HG03442 (cell line): ENCODE measurements at regions not wholly inside any gene's neighbourhood (a gene's known extent, or its start where the extent isn't known, plus 50 kb on each side); places are given as distances from the start of the nearest gene placed in this dataset.

Experiments
- ATAC-seq: cut with Tn5 transposase; IDR thresholded peaks from one replicate; pipeline ENCODE4 v1.9.1; 2021; ENCODE audit warnings: mild to moderate bottlenecking, moderate library complexity; ENCODE audit not compliant: unreplicated experiment

DNA sequence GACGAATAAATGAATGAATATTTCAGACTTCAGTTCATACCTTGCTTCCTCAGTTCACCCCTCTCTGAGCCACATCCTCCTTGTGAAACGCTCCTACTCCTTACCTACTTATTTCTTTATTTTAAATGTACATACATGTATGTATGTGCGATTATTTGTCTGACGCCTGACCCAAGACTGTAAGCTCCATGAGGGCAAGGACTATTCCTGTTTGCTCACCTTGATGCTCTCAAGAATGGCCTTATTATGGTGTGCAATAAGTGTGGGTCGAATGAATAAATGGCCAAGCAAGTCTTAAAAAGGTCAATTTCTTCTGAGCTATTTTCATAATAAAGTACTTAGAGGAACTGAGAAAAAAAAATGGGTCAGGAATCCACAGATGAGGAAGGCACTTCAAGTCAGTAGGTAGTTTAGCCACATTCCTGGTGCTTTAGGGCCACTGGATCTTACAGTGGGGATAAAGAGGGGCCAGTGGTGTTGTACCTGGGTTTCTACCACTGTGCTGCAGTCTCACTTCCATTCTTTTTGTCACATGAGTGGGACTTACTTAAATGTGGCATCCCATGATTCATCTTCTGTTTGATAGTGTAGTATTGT lies 74.7 kb downstream of the SDC1 start:
- ATAC-seq: no peak

DNA sequence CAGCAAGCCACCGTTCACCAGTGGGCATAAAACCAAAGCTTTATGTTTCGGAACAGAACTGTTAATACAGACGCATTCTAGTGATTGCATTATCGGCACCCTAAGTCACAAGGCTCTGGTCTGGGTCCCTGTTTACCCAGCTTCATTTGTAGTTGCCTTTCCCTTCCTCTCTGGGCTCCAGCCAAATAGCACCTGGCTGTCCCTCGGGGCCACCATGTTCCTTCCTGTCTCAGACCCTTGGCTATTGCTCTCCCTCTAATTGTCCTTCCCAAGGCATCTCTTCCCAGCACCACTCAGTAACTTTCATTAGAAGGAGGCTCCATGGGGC lies 75.3 kb downstream of the SDC1 start:
- no peak for ATAC-seq

- no peak for ATAC-seq
Observed at GRCh38 chr2:20148923-20149702, 75.8 kb downstream of the SDC1 start.

DNA sequence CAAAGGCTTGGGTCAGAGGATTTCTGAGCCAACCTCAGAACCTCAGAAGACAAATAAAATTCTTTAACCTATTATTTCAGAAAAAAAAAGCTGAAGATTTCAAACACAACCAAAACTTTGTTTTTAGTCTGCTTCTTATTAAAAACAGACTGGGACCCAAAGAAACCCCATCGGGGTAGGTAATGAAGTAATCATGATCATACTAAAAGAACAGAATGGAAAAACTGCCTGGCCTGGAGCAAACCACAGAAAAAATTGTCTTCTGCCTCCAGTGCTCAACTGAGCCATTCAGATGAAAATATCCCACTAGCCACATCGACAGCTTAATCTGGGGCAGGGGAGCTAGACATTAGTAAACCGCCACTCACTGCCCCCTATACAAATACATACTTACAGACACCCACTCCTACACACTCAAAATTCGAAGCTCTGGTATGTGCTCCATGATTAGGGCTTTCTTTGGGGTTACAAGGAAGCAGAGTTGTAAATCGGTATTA lies 76.5 kb downstream of the SDC1 start:
- ATAC-seq: no peak

- no peak for ATAC-seq
Observed at GRCh38 chr2:20147351-20147750, 77.6 kb downstream of the SDC1 start.

DNA sequence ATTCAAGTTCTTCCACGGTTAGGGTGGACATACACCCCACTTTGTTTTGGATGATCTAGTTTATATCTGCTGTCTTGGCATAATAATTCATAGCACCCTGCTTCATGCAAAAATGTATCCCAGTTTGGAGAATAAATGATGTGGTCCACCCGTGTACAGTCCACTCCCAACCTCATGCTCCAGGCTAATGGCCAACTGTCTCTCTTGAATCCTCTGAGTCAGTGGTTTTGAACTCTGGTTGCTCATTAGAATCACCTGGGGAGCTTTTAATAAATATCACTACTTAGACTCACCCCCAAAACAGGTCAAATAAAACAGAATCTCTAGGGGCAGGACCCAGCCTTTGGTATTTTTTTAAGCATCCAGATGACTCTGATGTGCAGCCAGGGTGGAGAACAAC lies 78.5 kb downstream of the SDC1 start:
- no peak for ATAC-seq

GRCh38 chr2:20145497-20146193 lies 79.3 kb downstream of the SDC1 start:
- peak; percentile 89 for ATAC-seq

DNA sequence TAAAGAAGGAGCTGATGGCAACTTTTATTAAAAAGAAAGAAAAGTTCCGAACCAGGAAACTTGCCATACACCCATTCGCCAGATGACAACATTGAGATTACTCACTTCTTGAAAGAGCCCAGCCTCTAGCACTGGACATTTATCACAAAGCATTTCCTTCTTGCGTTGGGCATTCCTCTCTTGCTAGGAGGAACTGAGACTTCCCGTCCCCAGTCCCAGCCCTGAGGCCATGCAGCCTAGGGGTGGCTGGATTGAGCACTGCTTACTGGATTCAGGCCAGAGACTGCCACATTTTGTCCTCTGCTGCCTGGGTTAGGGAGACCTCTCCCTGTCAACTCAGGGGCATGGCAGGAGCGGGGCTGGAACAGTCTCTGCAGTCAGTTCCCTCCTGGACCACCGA lies 80.1 kb downstream of the SDC1 start:
- ATAC-seq: no peak

DNA sequence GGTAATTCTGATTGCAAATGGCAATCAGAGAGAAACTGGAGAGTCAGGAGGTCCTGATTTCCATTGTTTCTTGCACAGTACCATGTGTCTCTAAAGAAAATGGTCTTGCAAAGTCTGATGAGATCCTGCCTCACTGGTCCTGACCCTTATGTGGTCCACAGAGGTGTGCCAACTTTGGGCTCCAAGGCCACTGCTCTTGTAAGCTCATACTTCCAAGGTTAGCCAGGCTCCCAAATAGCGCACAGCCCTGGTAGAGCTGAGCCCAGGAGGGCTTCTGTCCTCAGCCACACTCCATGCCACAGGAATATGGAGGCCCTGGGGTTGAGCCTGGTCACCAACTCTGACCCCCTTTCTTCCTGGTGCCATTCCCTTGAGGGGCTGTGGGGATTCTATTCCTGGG lies 80.7 kb downstream of the SDC1 start:
- ATAC-seq: no peak

DNA sequence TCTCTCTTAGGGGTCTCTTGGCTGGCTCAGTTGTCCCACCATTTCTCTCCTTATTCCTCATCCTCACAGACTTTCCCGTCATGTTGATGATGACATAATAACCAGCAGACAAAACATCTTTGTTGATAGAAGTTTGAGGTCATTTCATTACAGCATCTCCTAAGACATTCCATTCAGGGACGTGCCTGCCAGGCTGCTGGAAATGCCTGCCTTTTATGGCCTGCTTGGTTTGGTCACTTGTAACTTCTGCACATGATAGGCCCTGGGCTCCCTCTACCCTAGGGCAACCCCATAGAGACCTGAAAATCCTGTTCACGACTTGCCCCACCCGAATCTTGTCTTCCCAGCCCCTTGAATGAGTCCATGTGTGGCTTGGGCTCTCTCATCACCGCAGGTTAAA lies 81.7 kb downstream of the SDC1 start:
- no peak for ATAC-seq

- no peak for ATAC-seq
Observed at GRCh38 chr2:20141806-20142205, 83.1 kb downstream of the SDC1 start.

- no peak for ATAC-seq
Observed at GRCh38 chr2:20141056-20141762, 83.7 kb downstream of the SDC1 start.

DNA sequence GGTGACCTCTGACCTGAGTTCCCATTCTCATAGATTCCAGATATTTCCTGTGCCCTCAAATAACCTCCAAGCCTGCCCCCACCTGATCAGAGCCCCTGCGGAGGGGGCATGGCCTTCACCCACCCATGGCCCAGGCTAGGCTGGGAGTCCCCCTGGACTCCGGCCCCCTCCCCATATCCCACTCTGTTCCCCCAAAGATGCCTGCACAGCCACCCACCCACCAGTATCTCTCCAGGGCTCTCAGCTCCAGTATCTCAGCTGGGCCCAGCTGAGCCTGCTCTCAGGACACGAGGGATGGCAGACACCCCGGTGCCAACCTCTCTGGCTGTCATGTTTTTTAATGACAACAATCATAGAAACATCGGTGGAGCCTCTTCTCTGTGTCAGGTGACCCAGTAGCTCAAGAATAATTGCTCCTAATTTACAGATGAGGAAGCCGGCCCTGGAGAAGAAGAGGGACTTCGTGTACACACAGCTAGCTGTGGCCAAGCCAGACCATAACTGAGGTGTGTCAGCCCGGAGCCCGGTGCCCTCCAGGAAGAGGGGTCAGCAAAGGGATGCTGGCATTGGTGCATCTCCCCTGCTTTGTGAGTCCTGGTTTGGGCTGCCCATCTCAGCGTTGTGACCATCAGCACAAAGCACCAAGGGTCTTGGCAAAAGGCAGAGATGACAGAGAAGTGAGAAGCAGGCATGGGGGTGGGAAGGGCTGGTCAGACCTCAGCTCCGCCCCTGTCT lies 84.4 kb downstream of the SDC1 start:
- no peak for ATAC-seq

DNA sequence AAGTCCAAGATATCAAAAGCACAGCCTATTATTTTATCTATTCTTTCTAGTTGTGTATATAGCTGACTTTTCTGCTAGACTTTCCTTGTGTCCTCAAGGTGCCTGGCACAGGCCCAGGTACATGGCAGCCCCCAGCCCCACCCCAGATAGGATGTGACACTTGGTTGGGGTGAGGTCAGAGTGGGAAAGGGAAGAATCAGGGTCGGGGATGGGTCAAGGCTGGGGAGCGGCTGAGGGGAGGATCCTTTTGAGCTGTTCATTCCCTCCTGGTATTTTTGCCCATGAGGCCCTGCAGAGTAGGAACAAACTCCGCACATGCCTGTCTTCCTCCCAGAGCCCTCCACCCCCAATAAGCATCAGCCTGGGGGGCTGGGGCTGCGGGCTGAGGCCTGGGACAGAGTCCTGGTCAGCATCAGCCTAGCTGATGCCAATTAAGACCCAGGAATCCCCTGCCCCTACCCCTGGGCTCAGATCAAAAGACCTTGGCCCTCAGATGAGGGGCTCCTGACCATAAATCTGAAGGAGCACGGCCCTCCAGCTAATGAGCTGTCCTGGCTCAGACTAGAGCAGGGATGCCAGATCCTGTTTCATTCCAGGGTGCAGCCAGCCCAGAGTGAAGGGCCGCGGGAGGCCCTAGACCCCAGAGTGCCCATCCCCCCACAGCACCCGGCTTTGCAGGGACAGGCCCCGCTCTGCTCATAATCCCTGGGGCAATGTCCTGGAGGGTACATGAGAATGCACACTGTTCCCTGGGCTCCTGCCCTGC lies 85.3 kb downstream of the SDC1 start:
- ATAC-seq: no peak

DNA sequence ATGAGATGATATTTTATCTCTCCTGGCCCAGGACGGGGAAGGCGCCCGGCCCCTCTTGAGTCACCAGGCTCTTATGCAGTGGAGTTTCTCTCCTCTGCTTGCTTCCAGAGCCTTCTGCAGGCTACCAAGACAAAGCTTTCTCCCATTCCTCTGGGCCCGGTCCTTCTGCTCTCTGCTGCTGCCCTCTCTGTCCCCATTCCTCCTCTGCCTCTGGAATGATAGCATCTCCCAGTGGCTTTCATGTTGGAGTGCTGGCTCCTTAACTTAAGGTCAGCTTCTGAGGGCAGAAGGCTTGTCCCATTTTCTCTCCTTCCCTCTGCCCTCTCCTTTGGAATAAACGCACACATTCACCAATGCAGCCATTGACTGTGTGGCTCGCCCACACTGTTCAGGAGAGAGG lies 86.2 kb downstream of the SDC1 start:
- no peak for ATAC-seq

DNA sequence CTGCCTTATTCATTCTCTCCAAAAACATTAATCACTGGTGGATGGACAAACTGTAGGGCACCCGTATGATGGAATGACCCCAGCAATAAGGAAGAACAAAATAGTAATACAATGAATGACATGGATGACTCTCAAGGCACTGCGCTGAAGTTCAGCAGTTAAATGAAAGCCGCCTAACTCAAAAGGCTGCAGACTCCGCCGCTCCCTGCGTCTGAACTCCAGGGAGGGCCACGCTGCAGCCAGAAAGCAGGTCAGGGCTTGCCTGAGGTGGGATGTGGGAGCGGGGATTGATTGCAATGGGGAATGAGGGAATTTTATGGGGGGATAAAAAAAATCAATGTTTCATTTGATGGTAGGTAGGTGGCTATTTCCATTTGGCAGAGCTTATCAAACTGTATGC lies 86.5 kb upstream of the LAPTM4A start:
- no peak for ATAC-seq

DNA sequence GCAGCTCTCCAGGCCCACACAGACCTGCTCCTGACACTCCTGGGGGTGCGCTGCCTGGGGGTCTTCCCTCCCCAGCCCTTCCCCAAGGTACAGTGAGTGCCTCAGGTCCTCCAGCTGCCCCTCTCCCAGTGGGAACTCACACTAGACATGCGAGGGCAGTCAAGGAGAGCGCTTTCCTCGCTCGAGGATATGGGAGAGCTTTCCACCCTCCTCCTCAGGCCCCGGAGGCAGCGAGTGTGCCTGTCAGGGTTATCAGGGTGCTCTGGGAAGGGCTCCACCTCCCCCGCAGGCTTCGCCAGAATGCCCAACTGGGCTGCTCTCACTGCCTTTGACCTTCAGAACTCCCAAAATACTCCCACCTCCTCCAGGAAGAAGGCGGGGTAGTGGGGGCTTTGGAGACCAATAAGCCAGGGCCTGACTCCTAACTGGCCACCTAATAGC lies 85.7 kb upstream of the LAPTM4A start:
- ATAC-seq: no peak

DNA sequence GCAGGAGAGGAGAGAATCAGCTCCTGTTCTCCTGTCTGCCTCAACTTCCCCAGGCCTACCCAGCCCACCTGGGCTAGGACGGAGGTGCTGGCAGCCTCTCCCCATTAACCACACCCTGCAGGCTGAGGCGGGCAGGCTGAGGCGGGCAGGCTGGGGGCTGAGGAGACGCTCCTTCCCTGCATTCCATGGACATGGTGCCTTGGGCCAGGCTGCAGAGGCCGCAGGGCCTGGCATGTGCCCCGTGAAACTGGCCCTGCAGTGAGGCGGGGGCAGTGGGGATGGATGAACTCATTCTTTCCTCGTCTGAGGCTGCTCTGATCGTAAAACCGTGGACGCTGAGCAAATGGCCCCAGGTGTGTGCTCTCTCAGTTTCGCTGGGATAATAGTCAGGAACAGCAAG lies 84.7 kb upstream of the LAPTM4A start:
- ATAC-seq: no peak

DNA sequence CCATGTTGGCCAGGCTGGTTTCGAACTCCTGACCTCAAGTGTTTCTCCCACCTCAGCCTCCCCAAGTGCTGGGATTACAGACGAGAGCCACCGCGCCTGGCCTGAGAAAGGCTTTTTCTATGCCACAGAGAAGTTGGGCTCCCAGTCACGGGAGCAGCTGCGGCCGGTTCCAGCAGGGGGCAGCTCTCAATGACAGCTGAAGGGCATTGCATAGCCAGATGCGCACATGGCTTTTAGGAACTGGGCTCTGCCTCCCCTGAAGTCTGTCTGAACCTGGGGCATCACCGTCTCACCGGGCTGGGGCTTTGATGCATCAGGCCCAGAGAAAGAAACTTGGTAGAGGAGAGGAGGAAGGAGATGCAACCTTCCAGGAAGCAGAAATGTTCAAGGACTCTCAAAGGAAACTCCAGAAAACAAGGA lies 84.2 kb upstream of the LAPTM4A start:
- ATAC-seq: peak; percentile 87

GRCh38 chr2:20132990-20133535 lies 81.6 kb upstream of the LAPTM4A start:
- no peak for ATAC-seq
